ENCODE measurements at regions not wholly inside any gene's neighbourhood (a gene's known extent, or its start where the extent isn't known, plus 50 kb on each side); places are given as distances from the start of the nearest gene placed in this dataset.

GRCh38 chr5:61817472-61818326, 485.6 kb downstream of the ZSWIM6 start:
- Mint-ChIP-seq H3K4me3 (ENCODE audit: unreplicated experiment) (no peak overlapping the region), H3K36me3 (ENCODE audit: low read depth, unreplicated experiment) (no peaks in the 10 kb centered on the region), H3K27ac (ENCODE audit: unreplicated experiment) (no peak overlapping the region), H3K9me3 (ENCODE audit: unreplicated experiment) (no peaks in the 10 kb centered on the region), H3K27me3 (ENCODE audit: unreplicated experiment) (peaks cover 2% of the 10 kb centered on the region), H3K4me1 (ENCODE audit: unreplicated experiment) (peaks cover 14% of the 10 kb centered on the region)
- peak; percentile 23 for TF ChIP-seq CTCF (IDR thresholded peaks at IDR 0.05; ENCODE audit: unreplicated experiment)
- DNase-seq (ENCODE audit: low spot score) = peak; percentile 52

GRCh38 chr5:61820836-61821235, 485.2 kb upstream of the KIF2A start:
- Mint-ChIP-seq H3K4me3 (ENCODE audit: unreplicated experiment) (no peak overlapping the region), H3K27ac (ENCODE audit: unreplicated experiment) (no peak overlapping the region), H3K4me1 (ENCODE audit: unreplicated experiment) (peaks cover 12% of the 10 kb centered on the region), H3K27me3 (ENCODE audit: unreplicated experiment) (peaks cover 2% of the 10 kb centered on the region), H3K9me3 (ENCODE audit: unreplicated experiment) (no peaks in the 10 kb centered on the region), H3K36me3 (ENCODE audit: low read depth, unreplicated experiment) (no peaks in the 10 kb centered on the region)
- no peak for TF ChIP-seq CTCF (IDR thresholded peaks at IDR 0.05; ENCODE audit: unreplicated experiment)
- no peak for DNase-seq (ENCODE audit: low spot score)

GRCh38 chr5:61821561-61821960, 484.4 kb upstream of the KIF2A start:
- H3K4me1 Mint-ChIP-seq (ENCODE audit: unreplicated experiment) = peaks cover 10% of the 10 kb centered on the region
- H3K36me3 Mint-ChIP-seq (ENCODE audit: low read depth, unreplicated experiment) = no peaks in the 10 kb centered on the region
- H3K4me3 Mint-ChIP-seq (ENCODE audit: unreplicated experiment) = no peak overlapping the region
- H3K27ac Mint-ChIP-seq (ENCODE audit: unreplicated experiment) = no peak overlapping the region
- no peak for DNase-seq (ENCODE audit: low spot score)
- no peak for TF ChIP-seq CTCF (IDR thresholded peaks at IDR 0.05; ENCODE audit: unreplicated experiment)
- peaks cover 2% of the 10 kb centered on the region for H3K27me3 Mint-ChIP-seq (ENCODE audit: unreplicated experiment)
- H3K9me3 Mint-ChIP-seq (ENCODE audit: unreplicated experiment) = no peaks in the 10 kb centered on the region

- Mint-ChIP-seq H3K27ac (ENCODE audit: unreplicated experiment) (no peak overlapping the region), H3K27me3 (ENCODE audit: unreplicated experiment) (peaks cover 2% of the 10 kb centered on the region), H3K9me3 (ENCODE audit: unreplicated experiment) (no peaks in the 10 kb centered on the region), H3K4me1 (ENCODE audit: unreplicated experiment) (peaks cover 3% of the 10 kb centered on the region), H3K4me3 (ENCODE audit: unreplicated experiment) (no peak overlapping the region), H3K36me3 (ENCODE audit: low read depth, unreplicated experiment) (no peaks in the 10 kb centered on the region)
- DNase-seq (ENCODE audit: low spot score) = no peak
- TF ChIP-seq CTCF (IDR thresholded peaks at IDR 0.05; ENCODE audit: unreplicated experiment) = no peak
Measured at GRCh38 chr5:61822584-61822983, 483.4 kb upstream of the KIF2A start.

- peaks cover 2% of the 10 kb centered on the region for H3K27me3 Mint-ChIP-seq (ENCODE audit: unreplicated experiment)
- no peaks in the 10 kb centered on the region for H3K4me1 Mint-ChIP-seq (ENCODE audit: unreplicated experiment)
- H3K27ac Mint-ChIP-seq (ENCODE audit: unreplicated experiment) = no peak overlapping the region
- no peaks in the 10 kb centered on the region for H3K9me3 Mint-ChIP-seq (ENCODE audit: unreplicated experiment)
- no peak for DNase-seq (ENCODE audit: low spot score)
- no peak overlapping the region for H3K4me3 Mint-ChIP-seq (ENCODE audit: unreplicated experiment)
- no peak for TF ChIP-seq CTCF (IDR thresholded peaks at IDR 0.05; ENCODE audit: unreplicated experiment)
- H3K36me3 Mint-ChIP-seq (ENCODE audit: low read depth, unreplicated experiment) = no peaks in the 10 kb centered on the region
Measured at GRCh38 chr5:61823065-61823464, 482.9 kb upstream of the KIF2A start.
